HG03045 (cell line): ENCODE measurements at regions not wholly inside any gene's neighbourhood (a gene's known extent, or its start where the extent isn't known, plus 50 kb on each side); places are given as distances from the start of the nearest gene placed in this dataset.

Experiments used
- ATAC-seq: cut with Tn5 transposase; IDR thresholded peaks from one replicate; pipeline ENCODE4 v1.9.1; 2021; ENCODE audit warnings: mild to moderate bottlenecking, moderate library complexity; ENCODE audit not compliant: unreplicated experiment

GRCh38 chr2:104746299-104746698 is 107.6 kb upstream of the POU3F3 start:
- ATAC-seq = no peak

GRCh38 chr2:104746858-104747257 is 107.1 kb upstream of the POU3F3 start:
- no peak for ATAC-seq

GRCh38 chr2:104749856-104750460 is 104.0 kb upstream of the POU3F3 start:
- ATAC-seq = no peak

GRCh38 chr2:104752504-104752903 is 101.4 kb upstream of the POU3F3 start:
- ATAC-seq = no peak

- no peak for ATAC-seq
Observed at GRCh38 chr2:104755026-104755878, 98.7 kb upstream of the POU3F3 start.

- no peak for ATAC-seq
Observed at GRCh38 chr2:104756118-104756517, 97.8 kb upstream of the POU3F3 start.

- ATAC-seq = no peak
Observed at GRCh38 chr2:104757056-104757455, 96.9 kb upstream of the POU3F3 start.

- no peak for ATAC-seq
Observed at GRCh38 chr2:104758199-104758620, 95.7 kb upstream of the POU3F3 start.

GRCh38 chr2:104762031-104762430 is 91.9 kb upstream of the POU3F3 start:
- no peak for ATAC-seq

GRCh38 chr2:104766683-104767082 is 87.2 kb upstream of the POU3F3 start:
- ATAC-seq = no peak

GRCh38 chr2:104768694-104769093 is 85.2 kb upstream of the POU3F3 start:
- no peak for ATAC-seq

GRCh38 chr2:104769096-104769495 is 84.8 kb upstream of the POU3F3 start:
- no peak for ATAC-seq

- no peak for ATAC-seq
Observed at GRCh38 chr2:104772996-104773395, 80.9 kb upstream of the POU3F3 start.

- ATAC-seq = no peak
Observed at GRCh38 chr2:104774631-104775030, 79.3 kb upstream of the POU3F3 start.

- ATAC-seq = no peak
Observed at GRCh38 chr2:104777721-104778120, 76.2 kb upstream of the POU3F3 start.

- ATAC-seq = no peak
Observed at GRCh38 chr2:104781151-104781550, 72.8 kb upstream of the POU3F3 start.

- ATAC-seq = no peak
Observed at GRCh38 chr2:104784264-104784663, 69.7 kb upstream of the POU3F3 start.

- no peak for ATAC-seq
Observed at GRCh38 chr2:104786204-104786603, 67.7 kb upstream of the POU3F3 start.

GRCh38 chr2:104786821-104787220 is 67.1 kb upstream of the POU3F3 start:
- no peak for ATAC-seq

- no peak for ATAC-seq
Observed at GRCh38 chr2:104787298-104788065, 66.4 kb upstream of the POU3F3 start.

GRCh38 chr2:104788742-104789455 is 65.0 kb upstream of the POU3F3 start:
- ATAC-seq = no peak
